ENCODE measurements at regions not wholly inside any gene's neighbourhood (a gene's known extent, or its start where the extent isn't known, plus 50 kb on each side); places are given as distances from the start of the nearest gene placed in this dataset.
"Not testable (repeated sequence)": the region's sequence is repeated elsewhere in the genome, so short reads cannot be mapped to it uniquely, and the experiment has no call there.

GRCh38 chr2:129204581-129204980 is 774.9 kb upstream of the RAB6C start:
- H3K4me3 ChIP-seq; H3K9me1 ChIP-seq (ENCODE audit: control insufficient read depth, insufficient read depth, low read length); H3K9me3 ChIP-seq (replicated peaks; ENCODE audit: control insufficient read depth, insufficient read depth, low read depth, low read length); CTCF ChIA-PET (ENCODE audit: low intra/inter-chr PET ratio); DNase-seq (ENCODE audit: extremely low read depth in 1 of 4, low spot score in 3 of 4); H3K36me3 ChIP-seq (ENCODE audit: control insufficient read depth, insufficient read depth, low read length); H3K27me3 ChIP-seq (ENCODE audit: control insufficient read depth in 2 of 2, insufficient read depth in 2 of 2, low read length in 2 of 2); H3K4me2 ChIP-seq (ENCODE audit: insufficient read depth, low read length); H3K79me2 ChIP-seq (ENCODE audit: control insufficient read depth, insufficient read depth, low read length); H2AFZ ChIP-seq (ENCODE audit: low read depth, low read length); H4K20me1 ChIP-seq (replicated peaks; ENCODE audit: control insufficient read depth, insufficient read depth, low read length); FAIRE-seq; ATAC-seq; BruUV-seq (replicated peaks); intact Hi-C loops (cut with micrococcal nuclease); H3K27ac ChIP-seq (ENCODE audit: extremely low read depth, low read depth, low read length); in situ Hi-C loops (cut with MboI); H3K4me1 ChIP-seq (replicated peaks in 1 of 2; ENCODE audit: control insufficient read depth in 2 of 2, insufficient read depth in 2 of 2, low read length in 2 of 2); POLR2A ChIA-PET; H3K9ac ChIP-seq (ENCODE audit: insufficient read depth in 1 of 2, low read depth in 2 of 2, low read length in 2 of 2): not testable (repeated sequence)
- 8% methylated on average over 2 of the region's 2 CpGs for WGBS (ENCODE audit: insufficient coverage, low coverage, missing lambda C conversion rate)
- TF ChIP-seq ZNF146 (CRISPR knock-in tag; IDR thresholded peaks at IDR 0.05; ENCODE audit: unreplicated experiment) = peak; percentile 71

DNA sequence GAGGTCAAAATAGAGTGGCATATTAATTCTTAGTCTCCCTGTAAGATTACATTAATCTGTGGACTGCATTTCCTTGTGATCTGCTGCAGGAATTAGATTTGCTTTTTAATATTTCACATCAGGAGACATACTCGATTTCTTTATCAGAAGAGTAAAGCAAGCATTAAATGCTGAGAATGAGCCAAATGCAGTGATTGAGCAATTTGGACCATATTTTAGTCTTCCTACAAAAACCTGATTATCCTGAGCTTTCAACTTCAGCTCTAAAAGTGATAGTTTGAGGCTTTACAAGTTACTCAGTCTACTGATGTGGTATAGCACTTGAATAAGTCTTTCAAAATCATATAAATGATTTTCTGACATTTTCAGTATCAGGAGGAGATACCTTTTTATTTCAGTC is 774.3 kb upstream of the RAB6C start:
- FAIRE-seq (no peak), ATAC-seq (no peak), DNase-seq (ENCODE audit: extremely low read depth in 1 of 4, low spot score in 3 of 4) (no peak)
- H2AFZ ChIP-seq (ENCODE audit: low read depth, low read length) = no peak overlapping the region
- no peaks in the 10 kb centered on the region for H4K20me1 ChIP-seq (replicated peaks; ENCODE audit: control insufficient read depth, insufficient read depth, low read length)
- no peaks in the 10 kb centered on the region for H3K36me3 ChIP-seq (ENCODE audit: control insufficient read depth, insufficient read depth, low read length)
- H3K4me3 ChIP-seq = no peak overlapping the region
- no TSS peak for BruUV-seq (replicated peaks)
- no peak overlapping the region for H3K9ac ChIP-seq (ENCODE audit: insufficient read depth in 1 of 2, low read depth in 2 of 2, low read length in 2 of 2)
- H3K79me2 ChIP-seq (ENCODE audit: control insufficient read depth, insufficient read depth, low read length) = no peaks in the 10 kb centered on the region
- H3K9me3 ChIP-seq (replicated peaks; ENCODE audit: control insufficient read depth, insufficient read depth, low read depth, low read length) = no peaks in the 10 kb centered on the region
- H3K9me1 ChIP-seq (ENCODE audit: control insufficient read depth, insufficient read depth, low read length) = no peaks in the 10 kb centered on the region
- ChIA-PET POLR2A (no interaction called here), CTCF (ENCODE audit: low intra/inter-chr PET ratio) (no interaction called here)
- in situ Hi-C loops (cut with MboI) (no loop called here), intact Hi-C loops (cut with micrococcal nuclease) (no loop called here)
- no peak overlapping the region for H3K27ac ChIP-seq (ENCODE audit: extremely low read depth, low read depth, low read length)
- peaks cover 0 to 4% of the 10 kb centered on the region in 2 experiments; a peak in 2 of 5 replicates for H3K27me3 ChIP-seq (ENCODE audit: control insufficient read depth in 2 of 2, insufficient read depth in 2 of 2, low read length in 2 of 2)
- no peak overlapping the region for H3K4me2 ChIP-seq (ENCODE audit: insufficient read depth, low read length)
- no peaks in the 10 kb centered on the region for H3K4me1 ChIP-seq (replicated peaks in 1 of 2; ENCODE audit: control insufficient read depth in 2 of 2, insufficient read depth in 2 of 2, low read length in 2 of 2)
- WGBS (ENCODE audit: insufficient coverage, low coverage, missing lambda C conversion rate) = 0% methylated on average over 1 of the region's 1 CpG
- no peak for TF ChIP-seq KHSRP (IDR thresholded peaks at IDR 0.05)
- no peak for TF ChIP-seq ZBTB7A (IDR thresholded peaks at IDR 0.05; ENCODE audit: borderline replicate concordance, control insufficient read depth, low read depth, low read length)
- TF ChIP-seq, protein P1, sequence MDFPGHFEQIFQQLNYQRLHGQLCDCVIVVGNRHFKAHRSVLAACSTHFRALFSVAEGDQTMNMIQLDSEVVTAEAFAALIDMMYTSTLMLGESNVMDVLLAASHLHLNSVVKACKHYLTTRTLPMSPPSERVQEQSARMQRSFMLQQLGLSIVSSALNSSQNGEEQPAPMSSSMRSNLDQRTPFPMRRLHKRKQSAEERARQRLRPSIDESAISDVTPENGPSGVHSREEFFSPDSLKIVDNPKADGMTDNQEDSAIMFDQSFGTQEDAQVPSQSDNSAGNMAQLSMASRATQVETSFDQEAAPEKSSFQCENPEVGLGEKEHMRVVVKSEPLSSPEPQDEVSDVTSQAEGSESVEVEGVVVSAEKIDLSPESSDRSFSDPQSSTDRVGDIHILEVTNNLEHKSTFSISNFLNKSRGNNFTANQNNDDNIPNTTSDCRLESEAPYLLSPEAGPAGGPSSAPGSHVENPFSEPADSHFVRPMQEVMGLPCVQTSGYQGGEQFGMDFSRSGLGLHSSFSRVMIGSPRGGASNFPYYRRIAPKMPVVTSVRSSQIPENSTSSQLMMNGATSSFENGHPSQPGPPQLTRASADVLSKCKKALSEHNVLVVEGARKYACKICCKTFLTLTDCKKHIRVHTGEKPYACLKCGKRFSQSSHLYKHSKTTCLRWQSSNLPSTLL (IDR thresholded peaks at IDR 0.05) = no peak
- no peak for TF ChIP-seq CEBPZ (IDR thresholded peaks at IDR 0.05; ENCODE audit: borderline replicate concordance, low read depth, low read length)
- TF ChIP-seq ZBED1 (IDR thresholded peaks at IDR 0.05) = no peak
- no peak for TF ChIP-seq FOXK2 (conservative IDR thresholded peaks at IDR 0.05 in 1 of 2, IDR thresholded peaks at IDR 0.05 in 1 of 2; ENCODE audit: low read depth in 2 of 2)
- TF ChIP-seq CHD2 (IDR thresholded peaks at IDR 0.05; ENCODE audit: low read depth, low read length) = no peak
- TF ChIP-seq TSC22D4 (tag; IDR thresholded peaks at IDR 0.05) = no peak
- TF ChIP-seq, protein P2, sequence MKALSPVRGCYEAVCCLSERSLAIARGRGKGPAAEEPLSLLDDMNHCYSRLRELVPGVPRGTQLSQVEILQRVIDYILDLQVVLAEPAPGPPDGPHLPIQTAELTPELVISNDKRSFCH (CRISPR knock-in tag; IDR thresholded peaks at IDR 0.05) = no peak
- TF ChIP-seq, protein P2 (tag; IDR thresholded peaks at IDR 0.05) = no peak
